ENCODE measurements at regions not wholly inside any gene's neighbourhood (a gene's known extent, or its start where the extent isn't known, plus 50 kb on each side); places are given as distances from the start of the nearest gene placed in this dataset.

DNA sequence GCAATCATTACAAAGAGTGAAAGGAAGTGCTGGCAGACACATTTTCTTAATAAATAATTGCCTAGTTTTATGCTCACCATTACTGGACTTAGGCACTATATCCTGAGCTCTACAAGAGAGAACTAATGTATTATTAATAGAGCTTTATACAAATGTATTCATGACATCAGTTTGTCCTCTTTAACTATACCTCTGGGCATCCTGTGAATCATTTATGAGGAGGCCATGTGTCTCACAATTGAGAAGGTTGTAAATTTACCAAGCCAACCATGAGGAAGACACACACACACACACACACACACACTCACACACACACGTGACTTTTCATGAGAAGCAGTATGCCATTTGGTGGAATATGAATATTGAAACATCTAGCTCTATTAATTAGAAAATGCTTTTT lies 728.2 kb downstream of the ARAP2 start:
- TF ChIP-seq, protein P1, sequence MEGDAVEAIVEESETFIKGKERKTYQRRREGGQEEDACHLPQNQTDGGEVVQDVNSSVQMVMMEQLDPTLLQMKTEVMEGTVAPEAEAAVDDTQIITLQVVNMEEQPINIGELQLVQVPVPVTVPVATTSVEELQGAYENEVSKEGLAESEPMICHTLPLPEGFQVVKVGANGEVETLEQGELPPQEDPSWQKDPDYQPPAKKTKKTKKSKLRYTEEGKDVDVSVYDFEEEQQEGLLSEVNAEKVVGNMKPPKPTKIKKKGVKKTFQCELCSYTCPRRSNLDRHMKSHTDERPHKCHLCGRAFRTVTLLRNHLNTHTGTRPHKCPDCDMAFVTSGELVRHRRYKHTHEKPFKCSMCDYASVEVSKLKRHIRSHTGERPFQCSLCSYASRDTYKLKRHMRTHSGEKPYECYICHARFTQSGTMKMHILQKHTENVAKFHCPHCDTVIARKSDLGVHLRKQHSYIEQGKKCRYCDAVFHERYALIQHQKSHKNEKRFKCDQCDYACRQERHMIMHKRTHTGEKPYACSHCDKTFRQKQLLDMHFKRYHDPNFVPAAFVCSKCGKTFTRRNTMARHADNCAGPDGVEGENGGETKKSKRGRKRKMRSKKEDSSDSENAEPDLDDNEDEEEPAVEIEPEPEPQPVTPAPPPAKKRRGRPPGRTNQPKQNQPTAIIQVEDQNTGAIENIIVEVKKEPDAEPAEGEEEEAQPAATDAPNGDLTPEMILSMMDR (IDR thresholded peaks at IDR 0.05) = no peak
- TF ChIP-seq POLR2A (IDR thresholded peaks at IDR 0.05) = no peak
